ENCODE measurements at regions not wholly inside any gene's neighbourhood (a gene's known extent, or its start where the extent isn't known, plus 50 kb on each side); places are given as distances from the start of the nearest gene placed in this dataset.

DNA sequence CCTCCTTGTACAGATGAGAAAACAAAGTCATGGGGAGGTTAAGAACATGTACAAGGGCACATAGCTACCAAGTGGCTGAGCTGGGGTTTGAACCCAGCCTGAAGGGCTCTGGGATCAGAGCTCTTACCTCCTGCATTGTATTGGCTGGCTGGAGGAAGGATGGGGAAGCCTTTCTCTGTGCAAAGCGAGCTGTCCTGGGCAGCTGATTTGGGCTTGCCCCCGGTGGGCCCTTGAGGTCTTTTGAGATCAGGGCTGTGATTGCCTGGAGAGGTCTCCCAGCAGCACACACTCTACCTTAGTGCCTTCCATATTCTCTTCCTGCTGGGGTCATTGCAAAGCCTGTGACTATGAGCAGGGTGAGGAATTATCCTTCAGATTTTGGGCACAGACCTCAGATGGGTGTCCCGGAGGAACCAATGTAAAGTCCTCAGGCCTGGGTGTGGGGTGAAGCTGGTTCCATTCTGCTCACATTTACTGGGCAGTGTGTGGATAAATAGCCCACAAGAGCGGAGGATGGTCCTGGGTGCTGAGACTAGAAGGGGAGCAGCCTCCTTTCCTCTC, 53.3 kb upstream of the EPS8L3 start (continued):
- TF ChIP-seq KDM1A (IDR thresholded peaks at IDR 0.05; ENCODE audit: borderline replicate concordance) (no peak), POLR2A (IDR thresholded peaks at IDR 0.05; ENCODE audit: low read depth, low read length) (no peak), HCFC1 (IDR thresholded peaks at IDR 0.05; ENCODE audit: low read length) (no peak), NR2F1 (conservative IDR thresholded peaks at IDR 0.05) (no peak), TAF1 (IDR thresholded peaks at IDR 0.05; ENCODE audit: borderline replicate concordance, low read depth, low read length) (no peak)
- TF ChIP-seq, protein P1, sequence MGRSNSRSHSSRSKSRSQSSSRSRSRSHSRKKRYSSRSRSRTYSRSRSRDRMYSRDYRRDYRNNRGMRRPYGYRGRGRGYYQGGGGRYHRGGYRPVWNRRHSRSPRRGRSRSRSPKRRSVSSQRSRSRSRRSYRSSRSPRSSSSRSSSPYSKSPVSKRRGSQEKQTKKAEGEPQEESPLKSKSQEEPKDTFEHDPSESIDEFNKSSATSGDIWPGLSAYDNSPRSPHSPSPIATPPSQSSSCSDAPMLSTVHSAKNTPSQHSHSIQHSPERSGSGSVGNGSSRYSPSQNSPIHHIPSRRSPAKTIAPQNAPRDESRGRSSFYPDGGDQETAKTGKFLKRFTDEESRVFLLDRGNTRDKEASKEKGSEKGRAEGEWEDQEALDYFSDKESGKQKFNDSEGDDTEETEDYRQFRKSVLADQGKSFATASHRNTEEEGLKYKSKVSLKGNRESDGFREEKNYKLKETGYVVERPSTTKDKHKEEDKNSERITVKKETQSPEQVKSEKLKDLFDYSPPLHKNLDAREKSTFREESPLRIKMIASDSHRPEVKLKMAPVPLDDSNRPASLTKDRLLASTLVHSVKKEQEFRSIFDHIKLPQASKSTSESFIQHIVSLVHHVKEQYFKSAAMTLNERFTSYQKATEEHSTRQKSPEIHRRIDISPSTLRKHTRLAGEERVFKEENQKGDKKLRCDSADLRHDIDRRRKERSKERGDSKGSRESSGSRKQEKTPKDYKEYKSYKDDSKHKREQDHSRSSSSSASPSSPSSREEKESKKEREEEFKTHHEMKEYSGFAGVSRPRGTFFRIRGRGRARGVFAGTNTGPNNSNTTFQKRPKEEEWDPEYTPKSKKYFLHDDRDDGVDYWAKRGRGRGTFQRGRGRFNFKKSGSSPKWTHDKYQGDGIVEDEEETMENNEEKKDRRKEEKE (IDR thresholded peaks at IDR 0.05): no peak
- TF ChIP-seq, protein P2, sequence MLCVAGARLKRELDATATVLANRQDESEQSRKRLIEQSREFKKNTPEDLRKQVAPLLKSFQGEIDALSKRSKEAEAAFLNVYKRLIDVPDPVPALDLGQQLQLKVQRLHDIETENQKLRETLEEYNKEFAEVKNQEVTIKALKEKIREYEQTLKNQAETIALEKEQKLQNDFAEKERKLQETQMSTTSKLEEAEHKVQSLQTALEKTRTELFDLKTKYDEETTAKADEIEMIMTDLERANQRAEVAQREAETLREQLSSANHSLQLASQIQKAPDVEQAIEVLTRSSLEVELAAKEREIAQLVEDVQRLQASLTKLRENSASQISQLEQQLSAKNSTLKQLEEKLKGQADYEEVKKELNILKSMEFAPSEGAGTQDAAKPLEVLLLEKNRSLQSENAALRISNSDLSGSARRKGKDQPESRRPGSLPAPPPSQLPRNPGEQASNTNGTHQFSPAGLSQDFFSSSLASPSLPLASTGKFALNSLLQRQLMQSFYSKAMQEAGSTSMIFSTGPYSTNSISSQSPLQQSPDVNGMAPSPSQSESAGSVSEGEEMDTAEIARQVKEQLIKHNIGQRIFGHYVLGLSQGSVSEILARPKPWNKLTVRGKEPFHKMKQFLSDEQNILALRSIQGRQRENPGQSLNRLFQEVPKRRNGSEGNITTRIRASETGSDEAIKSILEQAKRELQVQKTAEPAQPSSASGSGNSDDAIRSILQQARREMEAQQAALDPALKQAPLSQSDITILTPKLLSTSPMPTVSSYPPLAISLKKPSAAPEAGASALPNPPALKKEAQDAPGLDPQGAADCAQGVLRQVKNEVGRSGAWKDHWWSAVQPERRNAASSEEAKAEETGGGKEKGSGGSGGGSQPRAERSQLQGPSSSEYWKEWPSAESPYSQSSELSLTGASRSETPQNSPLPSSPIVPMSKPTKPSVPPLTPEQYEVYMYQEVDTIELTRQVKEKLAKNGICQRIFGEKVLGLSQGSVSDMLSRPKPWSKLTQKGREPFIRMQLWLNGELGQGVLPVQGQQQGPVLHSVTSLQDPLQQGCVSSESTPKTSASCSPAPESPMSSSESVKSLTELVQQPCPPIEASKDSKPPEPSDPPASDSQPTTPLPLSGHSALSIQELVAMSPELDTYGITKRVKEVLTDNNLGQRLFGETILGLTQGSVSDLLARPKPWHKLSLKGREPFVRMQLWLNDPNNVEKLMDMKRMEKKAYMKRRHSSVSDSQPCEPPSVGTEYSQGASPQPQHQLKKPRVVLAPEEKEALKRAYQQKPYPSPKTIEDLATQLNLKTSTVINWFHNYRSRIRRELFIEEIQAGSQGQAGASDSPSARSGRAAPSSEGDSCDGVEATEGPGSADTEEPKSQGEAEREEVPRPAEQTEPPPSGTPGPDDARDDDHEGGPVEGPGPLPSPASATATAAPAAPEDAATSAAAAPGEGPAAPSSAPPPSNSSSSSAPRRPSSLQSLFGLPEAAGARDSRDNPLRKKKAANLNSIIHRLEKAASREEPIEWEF (IDR thresholded peaks at IDR 0.05; ENCODE audit: insufficient replicate concordance, low read depth, low read length): no peak

All from GM12878 (cell line).